Neuronal stem cell (in vitro differentiated cells): ENCODE measurements at regions not wholly inside any gene's neighbourhood (a gene's known extent, or its start where the extent isn't known, plus 50 kb on each side); places are given as distances from the start of the nearest gene placed in this dataset.

Source experiments
- DNase-seq: peaks from one replicate; pipeline ENCODE4 v3.0.0-alpha.2; 2013; ENCODE audit warnings: low spot score
- H2AFZ ChIP-seq: one replicate; pipeline ENCODE4 v1.6.1; 2013; ENCODE audit warnings: mild to moderate bottlenecking, low read length, inconsistent platforms
- H2AK5ac ChIP-seq: 2 replicates; pipeline ENCODE4 v1.6.1; 2013; ENCODE audit warnings: low read depth, mild to moderate bottlenecking, inconsistent platforms, low read length, moderate library complexity, mixed read lengths
- H2BK120ac ChIP-seq: 2 replicates; pipeline ENCODE4 v1.6.1; 2013; ENCODE audit warnings: low read depth, mild to moderate bottlenecking, inconsistent platforms, low read length, moderate library complexity, mixed read lengths
- H2BK12ac ChIP-seq: one replicate; pipeline ENCODE4 v1.6.1; 2013; ENCODE audit warnings: low read length, inconsistent platforms
- H2BK15ac ChIP-seq: 2 replicates; pipeline ENCODE4 v1.6.1; 2013; ENCODE audit warnings: mild to moderate bottlenecking, low read length, inconsistent platforms, mixed read lengths
- H2BK5ac ChIP-seq: one replicate; pipeline ENCODE4 v1.6.1; 2013; ENCODE audit warnings: inconsistent platforms, mild to moderate bottlenecking, low read length, moderate library complexity
- H3K14ac ChIP-seq: one replicate; pipeline ENCODE4 v1.6.1; 2013; ENCODE audit warnings: low read length, inconsistent platforms
- H3K18ac ChIP-seq: 2 replicates; pipeline ENCODE4 v1.6.1; 2013; ENCODE audit warnings: low read length, inconsistent platforms
- H3K23ac ChIP-seq: 2 replicates; pipeline ENCODE4 v1.6.1; 2013; ENCODE audit warnings: low read depth, mild to moderate bottlenecking, mixed read lengths, low read length, inconsistent platforms; ENCODE audit not compliant: poor library complexity
- H3K27ac ChIP-seq: replicated peaks from 3 replicates; pipeline ENCODE4 v1.5.1; 2013; ENCODE audit warnings: low read length, inconsistent platforms
- H3K27me3 ChIP-seq, 3 experiments: 2 replicates each; pipeline ENCODE4 v1.6.1; 2013; ENCODE audit warnings: low read length in 3 of 3, mild to moderate bottlenecking in 2 of 3, inconsistent platforms in 1 of 3, low read depth in 1 of 3, mixed read lengths in 1 of 3, moderate library complexity in 1 of 3; ENCODE audit not compliant: control insufficient read depth in 3 of 3, insufficient read depth in 3 of 3
- H3K36me3 ChIP-seq, 2 donors: replicated peaks in 1 of 2; 2 replicates each; pipeline ENCODE4 v1.6.1; 2013; ENCODE audit warnings: low read length in 2 of 2; ENCODE audit not compliant: control insufficient read depth in 2 of 2, insufficient read depth in 2 of 2
- H3K4ac ChIP-seq: 2 replicates; pipeline ENCODE4 v1.6.1; 2013; ENCODE audit warnings: inconsistent platforms, mild to moderate bottlenecking, low read length, moderate library complexity
- H3K4me1 ChIP-seq, 2 donors: 1 replicate in 1 of 2; 2 replicates in 1 of 2; pipeline ENCODE4 v1.6.1; 2013; ENCODE audit warnings: low read length in 2 of 2, low read depth in 1 of 2; ENCODE audit not compliant: control insufficient read depth in 2 of 2, insufficient read depth in 1 of 2
- H3K4me2 ChIP-seq: one replicate; pipeline ENCODE4 v1.6.1; 2013; ENCODE audit warnings: mild to moderate bottlenecking, low read length, inconsistent platforms; ENCODE audit not compliant: insufficient read depth, poor library complexity, severe bottlenecking
- H3K4me3 ChIP-seq, 2 donors: 2 replicates each; pipeline ENCODE4 v1.5.1; 2013; ENCODE audit warnings: low read length in 2 of 2, mild to moderate bottlenecking in 2 of 2, inconsistent platforms in 1 of 2, moderate library complexity in 1 of 2
- H3K79me1 ChIP-seq: one replicate; pipeline ENCODE4 v1.6.1; 2013; ENCODE audit warnings: low read depth, mild to moderate bottlenecking, inconsistent platforms, low read length, moderate library complexity
- H3K9ac ChIP-seq: one replicate; pipeline ENCODE4 v1.6.1; 2013; ENCODE audit warnings: mild to moderate bottlenecking, low read depth, low read length, inconsistent platforms; ENCODE audit not compliant: poor library complexity
- H3K9me3 ChIP-seq, 2 donors: replicated peaks in 1 of 2; 2 replicates each; pipeline versions ENCODE3 to v1.6.1; 2013; ENCODE audit warnings: low read length in 2 of 2, mild to moderate bottlenecking in 2 of 2, inconsistent platforms in 1 of 2, low read depth in 1 of 2, mixed read lengths in 1 of 2, moderate library complexity in 1 of 2; ENCODE audit not compliant: control insufficient read depth in 2 of 2, insufficient read depth in 1 of 2
- H4K8ac ChIP-seq: one replicate; pipeline ENCODE4 v1.6.1; 2013; ENCODE audit warnings: low read depth, mild to moderate bottlenecking, inconsistent platforms, low read length, moderate library complexity
- H4K91ac ChIP-seq: one replicate; pipeline ENCODE4 v1.6.1; 2013; ENCODE audit warnings: low read length, low read depth, mild to moderate bottlenecking, inconsistent platforms; ENCODE audit not compliant: poor library complexity
- WGBS, 2 donors: extraction: QIAGEN DNeasy Blood & Tissue Kit; methylation state at CpG; one replicate each; pipeline ENCODE4 v1.1.7; 2013; ENCODE audit warnings: missing lambda C conversion rate in 2 of 2, mixed read lengths in 1 of 2; ENCODE audit not compliant: insufficient read length in 2 of 2, insufficient replicate concordance in 1 of 2; ENCODE audit errors: extremely low coverage in 2 of 2; 5-methylcytosine and 5-hydroxymethylcytosine counted together

DNA sequence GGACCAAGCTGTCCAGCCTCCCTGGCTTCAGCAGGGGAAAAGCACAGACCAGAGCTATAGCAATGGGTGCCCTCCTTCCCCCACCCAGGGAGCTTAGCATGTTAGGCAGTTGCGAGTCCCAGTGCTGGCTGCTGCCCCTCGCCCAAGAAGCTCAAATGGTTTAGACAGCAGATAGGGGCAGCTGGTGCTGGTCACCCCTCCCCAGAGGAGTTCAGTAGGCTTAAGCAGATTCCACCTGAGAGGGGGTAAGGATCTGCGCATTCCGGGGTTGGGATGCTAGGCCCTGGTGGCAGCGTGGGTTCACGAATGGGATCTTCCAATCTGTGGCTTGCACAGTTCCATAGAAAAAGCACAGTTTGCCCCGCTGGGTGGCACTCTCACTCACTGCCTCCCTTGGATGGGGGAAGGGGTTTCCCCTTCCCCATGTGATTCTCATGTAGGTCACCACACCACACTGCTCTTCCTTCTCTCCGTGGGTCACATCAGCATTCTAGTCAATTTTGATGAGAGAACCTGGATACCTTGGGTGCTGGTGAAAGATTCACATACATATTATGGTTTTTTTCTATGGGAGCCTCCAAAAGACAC lies 665.6 kb downstream of the C12orf50 start:
- Histone ChIP-seq H3K79me1 (no peaks in the 10 kb centered on the region), H3K14ac (no peak overlapping the region), H3K27me3 (no peaks in the 10 kb centered on the region), H3K4me3 (no peak overlapping the region), H3K27ac (no peak overlapping the region), H2AK5ac (no peak overlapping the region), H4K91ac (no peak overlapping the region), H2BK120ac (no peak overlapping the region), H2BK15ac (no peak overlapping the region), H2BK5ac (no peak overlapping the region), H3K4me1 (no peaks in the 10 kb centered on the region), H3K9ac (peak overlapping the region; percentile 44), H3K9me3 (no peaks in the 10 kb centered on the region), H3K4ac (no peak overlapping the region), H3K18ac (peak overlapping the region; percentile 57), H4K8ac (no peak overlapping the region), H3K36me3 (no peaks in the 10 kb centered on the region), H2BK12ac (no peak overlapping the region), H3K23ac (no peak overlapping the region), H3K4me2 (no peak overlapping the region), H2AFZ (no peak overlapping the region)
- WGBS, 2 donors, result no CpG with 5 or more reads among the region's 8 CpGs
- no peak for DNase-seq

DNA sequence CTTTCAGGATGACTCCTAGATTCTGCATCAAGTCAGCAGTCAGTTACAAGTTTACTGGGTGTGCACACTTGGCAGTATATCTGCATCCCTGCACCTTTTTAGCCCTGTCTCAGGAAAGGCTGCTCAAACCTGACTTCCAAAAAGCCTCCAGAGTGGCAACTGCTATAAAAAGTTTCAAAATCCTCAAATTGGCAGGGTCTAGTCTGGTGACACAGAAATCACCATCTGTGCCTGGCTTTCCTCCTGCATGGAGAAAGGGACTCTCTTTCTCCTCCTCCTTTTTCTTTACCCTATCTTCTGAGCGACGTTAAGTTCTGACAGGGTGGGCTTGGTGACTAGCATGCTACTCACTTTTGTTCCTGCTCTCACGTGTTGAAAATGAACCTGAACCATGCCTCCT lies 679.5 kb downstream of the C12orf50 start:
- H3K4me2 ChIP-seq, result no peak overlapping the region
- no peak overlapping the region for H2BK12ac ChIP-seq
- H3K4me3 ChIP-seq, result no peak overlapping the region
- no peak overlapping the region for H2AFZ ChIP-seq
- H2BK120ac ChIP-seq, result no peak overlapping the region
- no peaks in the 10 kb centered on the region for H3K27me3 ChIP-seq
- no peak overlapping the region for H3K18ac ChIP-seq
- H3K79me1 ChIP-seq, result no peaks in the 10 kb centered on the region
- WGBS, 2 donors, result no CpG with 5 or more reads among the region's 3 CpGs
- no peak overlapping the region for H3K23ac ChIP-seq
- H2BK5ac ChIP-seq, result no peak overlapping the region
- no peak overlapping the region for H3K9ac ChIP-seq
- H3K4me1 ChIP-seq, result no peaks in the 10 kb centered on the region
- H2AK5ac ChIP-seq, result no peak overlapping the region
- no peak overlapping the region for H4K8ac ChIP-seq
- no peak for DNase-seq
- no peak overlapping the region for H4K91ac ChIP-seq
- no peak overlapping the region for H3K27ac ChIP-seq
- no peaks in the 10 kb centered on the region for H3K9me3 ChIP-seq
- no peak overlapping the region for H3K4ac ChIP-seq
- no peaks in the 10 kb centered on the region for H3K36me3 ChIP-seq
- no peak overlapping the region for H2BK15ac ChIP-seq
- H3K14ac ChIP-seq, result no peak overlapping the region

DNA sequence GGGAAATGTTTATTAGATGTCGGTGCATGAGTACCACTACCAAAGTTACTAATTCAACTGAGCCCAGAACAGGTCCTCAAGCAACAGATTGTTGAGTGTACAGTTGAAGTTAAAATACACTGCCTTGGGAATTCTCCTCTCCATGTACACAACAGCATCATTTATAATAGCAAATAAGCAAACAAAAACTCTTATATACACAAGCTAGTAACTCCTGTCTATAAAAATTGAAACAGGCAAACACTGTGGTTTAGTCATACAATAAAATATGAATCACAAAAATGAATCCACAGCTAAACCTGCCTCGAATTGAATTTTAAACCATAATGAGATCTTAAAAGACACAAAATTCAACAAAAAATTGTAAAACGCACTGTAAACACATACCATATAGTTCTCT lies 681.1 kb downstream of the C12orf50 start:
- Histone ChIP-seq H3K4ac (no peak overlapping the region), H3K4me3 (no peak overlapping the region), H2BK120ac (no peak overlapping the region), H3K79me1 (no peaks in the 10 kb centered on the region), H3K4me2 (no peak overlapping the region), H3K18ac (no peak overlapping the region), H3K14ac (no peak overlapping the region), H4K91ac (no peak overlapping the region), H3K9me3 (no peaks in the 10 kb centered on the region), H3K27ac (no peak overlapping the region), H2BK5ac (no peak overlapping the region), H3K9ac (no peak overlapping the region), H3K23ac (no peak overlapping the region), H4K8ac (no peak overlapping the region), H2AK5ac (no peak overlapping the region), H2BK15ac (no peak overlapping the region), H3K36me3 (no peaks in the 10 kb centered on the region), H3K27me3 (no peaks in the 10 kb centered on the region), H2BK12ac (no peak overlapping the region), H3K4me1 (no peaks in the 10 kb centered on the region), H2AFZ (no peak overlapping the region)
- no CpG with 5 or more reads among the region's 3 CpGs for WGBS, 2 donors
- no peak for DNase-seq

DNA sequence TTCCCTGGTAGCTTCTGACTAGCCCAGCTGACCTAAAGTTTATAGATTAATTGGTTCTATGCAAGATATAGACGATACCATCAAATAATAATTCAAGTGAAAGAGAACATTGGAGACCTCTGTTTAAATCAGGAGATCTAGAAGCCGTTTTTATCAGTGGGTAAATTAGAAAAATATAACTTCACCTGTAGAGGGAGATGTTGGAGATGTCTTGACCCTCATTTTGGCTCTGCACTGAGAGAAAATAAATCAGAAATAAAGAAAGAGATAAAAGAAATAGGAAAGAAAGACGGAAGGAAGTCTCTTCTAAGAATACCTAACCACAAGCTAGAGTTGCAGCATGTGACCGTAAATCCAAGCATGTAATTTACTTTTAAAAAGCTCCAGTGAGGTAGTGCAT lies 684.5 kb downstream of the C12orf50 start:
- no CpG with 5 or more reads among the region's 4 CpGs for WGBS, 2 donors
- H3K4me1 ChIP-seq, result no peaks in the 10 kb centered on the region

More for the DNA sequence above, 684.5 kb downstream of the C12orf50 start:
- H3K27ac ChIP-seq, result no peak overlapping the region
- H3K36me3 ChIP-seq, result no peaks in the 10 kb centered on the region
- no peak overlapping the region for H2BK12ac ChIP-seq
- H3K9ac ChIP-seq, result no peak overlapping the region
- no peak overlapping the region for H3K18ac ChIP-seq
- no peaks in the 10 kb centered on the region for H3K9me3 ChIP-seq
- H3K4ac ChIP-seq, result no peak overlapping the region
- no peak overlapping the region for H3K4me2 ChIP-seq
- H3K14ac ChIP-seq, result no peak overlapping the region
- no peak overlapping the region for H4K8ac ChIP-seq
- H2BK120ac ChIP-seq, result no peak overlapping the region
- H2AK5ac ChIP-seq, result no peak overlapping the region
- H3K27me3 ChIP-seq, result no peaks in the 10 kb centered on the region
- no peak overlapping the region for H2BK15ac ChIP-seq
- H3K79me1 ChIP-seq, result no peaks in the 10 kb centered on the region
- H4K91ac ChIP-seq, result no peak overlapping the region
- H2AFZ ChIP-seq, result no peak overlapping the region
- no peak overlapping the region for H3K23ac ChIP-seq
- H2BK5ac ChIP-seq, result no peak overlapping the region
- no peak for DNase-seq
- H3K4me3 ChIP-seq, result no peak overlapping the region
